ENCODE measurements at regions not wholly inside any gene's neighbourhood (a gene's known extent, or its start where the extent isn't known, plus 50 kb on each side); places are given as distances from the start of the nearest gene placed in this dataset.

- TF ChIP-seq, protein P1, sequence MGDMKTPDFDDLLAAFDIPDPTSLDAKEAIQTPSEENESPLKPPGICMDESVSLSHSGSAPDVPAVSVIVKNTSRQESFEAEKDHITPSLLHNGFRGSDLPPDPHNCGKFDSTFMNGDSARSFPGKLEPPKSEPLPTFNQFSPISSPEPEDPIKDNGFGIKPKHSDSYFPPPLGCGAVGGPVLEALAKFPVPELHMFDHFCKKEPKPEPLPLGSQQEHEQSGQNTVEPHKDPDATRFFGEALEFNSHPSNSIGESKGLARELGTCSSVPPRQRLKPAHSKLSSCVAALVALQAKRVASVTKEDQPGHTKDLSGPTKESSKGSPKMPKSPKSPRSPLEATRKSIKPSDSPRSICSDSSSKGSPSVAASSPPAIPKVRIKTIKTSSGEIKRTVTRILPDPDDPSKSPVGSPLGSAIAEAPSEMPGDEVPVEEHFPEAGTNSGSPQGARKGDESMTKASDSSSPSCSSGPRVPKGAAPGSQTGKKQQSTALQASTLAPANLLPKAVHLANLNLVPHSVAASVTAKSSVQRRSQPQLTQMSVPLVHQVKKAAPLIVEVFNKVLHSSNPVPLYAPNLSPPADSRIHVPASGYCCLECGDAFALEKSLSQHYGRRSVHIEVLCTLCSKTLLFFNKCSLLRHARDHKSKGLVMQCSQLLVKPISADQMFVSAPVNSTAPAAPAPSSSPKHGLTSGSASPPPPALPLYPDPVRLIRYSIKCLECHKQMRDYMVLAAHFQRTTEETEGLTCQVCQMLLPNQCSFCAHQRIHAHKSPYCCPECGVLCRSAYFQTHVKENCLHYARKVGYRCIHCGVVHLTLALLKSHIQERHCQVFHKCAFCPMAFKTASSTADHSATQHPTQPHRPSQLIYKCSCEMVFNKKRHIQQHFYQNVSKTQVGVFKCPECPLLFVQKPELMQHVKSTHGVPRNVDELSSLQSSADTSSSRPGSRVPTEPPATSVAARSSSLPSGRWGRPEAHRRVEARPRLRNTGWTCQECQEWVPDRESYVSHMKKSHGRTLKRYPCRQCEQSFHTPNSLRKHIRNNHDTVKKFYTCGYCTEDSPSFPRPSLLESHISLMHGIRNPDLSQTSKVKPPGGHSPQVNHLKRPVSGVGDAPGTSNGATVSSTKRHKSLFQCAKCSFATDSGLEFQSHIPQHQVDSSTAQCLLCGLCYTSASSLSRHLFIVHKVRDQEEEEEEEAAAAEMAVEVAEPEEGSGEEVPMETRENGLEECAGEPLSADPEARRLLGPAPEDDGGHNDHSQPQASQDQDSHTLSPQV (IDR thresholded peaks at IDR 0.05): peak; percentile 4; the same call in 1 of the 2 replicates
- TF ChIP-seq, protein P2, sequence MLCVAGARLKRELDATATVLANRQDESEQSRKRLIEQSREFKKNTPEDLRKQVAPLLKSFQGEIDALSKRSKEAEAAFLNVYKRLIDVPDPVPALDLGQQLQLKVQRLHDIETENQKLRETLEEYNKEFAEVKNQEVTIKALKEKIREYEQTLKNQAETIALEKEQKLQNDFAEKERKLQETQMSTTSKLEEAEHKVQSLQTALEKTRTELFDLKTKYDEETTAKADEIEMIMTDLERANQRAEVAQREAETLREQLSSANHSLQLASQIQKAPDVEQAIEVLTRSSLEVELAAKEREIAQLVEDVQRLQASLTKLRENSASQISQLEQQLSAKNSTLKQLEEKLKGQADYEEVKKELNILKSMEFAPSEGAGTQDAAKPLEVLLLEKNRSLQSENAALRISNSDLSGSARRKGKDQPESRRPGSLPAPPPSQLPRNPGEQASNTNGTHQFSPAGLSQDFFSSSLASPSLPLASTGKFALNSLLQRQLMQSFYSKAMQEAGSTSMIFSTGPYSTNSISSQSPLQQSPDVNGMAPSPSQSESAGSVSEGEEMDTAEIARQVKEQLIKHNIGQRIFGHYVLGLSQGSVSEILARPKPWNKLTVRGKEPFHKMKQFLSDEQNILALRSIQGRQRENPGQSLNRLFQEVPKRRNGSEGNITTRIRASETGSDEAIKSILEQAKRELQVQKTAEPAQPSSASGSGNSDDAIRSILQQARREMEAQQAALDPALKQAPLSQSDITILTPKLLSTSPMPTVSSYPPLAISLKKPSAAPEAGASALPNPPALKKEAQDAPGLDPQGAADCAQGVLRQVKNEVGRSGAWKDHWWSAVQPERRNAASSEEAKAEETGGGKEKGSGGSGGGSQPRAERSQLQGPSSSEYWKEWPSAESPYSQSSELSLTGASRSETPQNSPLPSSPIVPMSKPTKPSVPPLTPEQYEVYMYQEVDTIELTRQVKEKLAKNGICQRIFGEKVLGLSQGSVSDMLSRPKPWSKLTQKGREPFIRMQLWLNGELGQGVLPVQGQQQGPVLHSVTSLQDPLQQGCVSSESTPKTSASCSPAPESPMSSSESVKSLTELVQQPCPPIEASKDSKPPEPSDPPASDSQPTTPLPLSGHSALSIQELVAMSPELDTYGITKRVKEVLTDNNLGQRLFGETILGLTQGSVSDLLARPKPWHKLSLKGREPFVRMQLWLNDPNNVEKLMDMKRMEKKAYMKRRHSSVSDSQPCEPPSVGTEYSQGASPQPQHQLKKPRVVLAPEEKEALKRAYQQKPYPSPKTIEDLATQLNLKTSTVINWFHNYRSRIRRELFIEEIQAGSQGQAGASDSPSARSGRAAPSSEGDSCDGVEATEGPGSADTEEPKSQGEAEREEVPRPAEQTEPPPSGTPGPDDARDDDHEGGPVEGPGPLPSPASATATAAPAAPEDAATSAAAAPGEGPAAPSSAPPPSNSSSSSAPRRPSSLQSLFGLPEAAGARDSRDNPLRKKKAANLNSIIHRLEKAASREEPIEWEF (IDR thresholded peaks at IDR 0.05; ENCODE audit: insufficient replicate concordance, low read depth, low read length): peak; percentile 73
- peak; percentile 10 for TF ChIP-seq RELA (IDR thresholded peaks at IDR 0.05; ENCODE audit: borderline replicate concordance, partially characterized antibody)
- peak; percentile 83 for TF ChIP-seq RUNX3 (IDR thresholded peaks at IDR 0.05; ENCODE audit: low read length)
Observed at GRCh38 chr10:59047957-59048618, 128.4 kb upstream of the PHYHIPL start (continued).

Measured in GM12878 (cell line).